GM12878 (cell line): ENCODE measurements at regions not wholly inside any gene's neighbourhood (a gene's known extent, or its start where the extent isn't known, plus 50 kb on each side); places are given as distances from the start of the nearest gene placed in this dataset.

ENCODE experiments used
- HDAC2 ChIP-seq: fragments of 200-600 bp; sonication (generic); IDR thresholded peaks from 2 replicates; pipeline ENCODE4 v1.6.1; 2017
- POLR2A ChIP-seq: IDR thresholded peaks from 2 replicates; pipeline ENCODE4 v1.6.1; 2011; ENCODE audit warnings: low read depth, mild to moderate bottlenecking, low read length
- TF ChIP-seq, protein P1 (sequence below), 3 experiments: IDR thresholded peaks in 2 of 3; conservative IDR thresholded peaks in 1 of 3; 2 replicates each; pipeline ENCODE4 v1.5.1; 2011; ENCODE audit warnings: low read depth in 3 of 3, low read length in 3 of 3, mild to moderate bottlenecking in 3 of 3, control low read depth in 2 of 3, moderate library complexity in 2 of 3, inconsistent platforms in 1 of 3, mixed read lengths in 1 of 3; ENCODE audit not compliant: control insufficient read depth in 2 of 3, insufficient read depth in 1 of 3; ENCODE audit errors: extremely low read depth in 1 of 3

DNA sequence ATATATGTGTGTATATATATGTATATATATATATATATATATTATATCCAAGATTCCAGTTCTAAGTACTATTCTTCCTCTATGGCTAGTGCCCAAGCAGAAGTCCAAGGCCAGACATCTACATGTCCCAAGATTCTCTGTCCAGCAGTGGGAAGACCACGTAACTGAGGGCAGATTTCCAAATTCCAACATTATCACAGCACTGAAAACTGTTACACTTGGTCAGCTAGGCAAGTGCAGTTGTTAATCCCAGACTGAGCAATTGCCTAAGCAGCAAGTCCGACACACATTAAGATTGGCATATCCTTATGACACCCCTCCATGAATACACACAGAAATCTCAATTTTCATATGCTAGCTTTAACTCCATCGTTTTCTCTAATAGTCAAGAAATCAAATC is 1148.5 kb downstream of the IGSF11 start:
- TF ChIP-seq, protein P1, sequence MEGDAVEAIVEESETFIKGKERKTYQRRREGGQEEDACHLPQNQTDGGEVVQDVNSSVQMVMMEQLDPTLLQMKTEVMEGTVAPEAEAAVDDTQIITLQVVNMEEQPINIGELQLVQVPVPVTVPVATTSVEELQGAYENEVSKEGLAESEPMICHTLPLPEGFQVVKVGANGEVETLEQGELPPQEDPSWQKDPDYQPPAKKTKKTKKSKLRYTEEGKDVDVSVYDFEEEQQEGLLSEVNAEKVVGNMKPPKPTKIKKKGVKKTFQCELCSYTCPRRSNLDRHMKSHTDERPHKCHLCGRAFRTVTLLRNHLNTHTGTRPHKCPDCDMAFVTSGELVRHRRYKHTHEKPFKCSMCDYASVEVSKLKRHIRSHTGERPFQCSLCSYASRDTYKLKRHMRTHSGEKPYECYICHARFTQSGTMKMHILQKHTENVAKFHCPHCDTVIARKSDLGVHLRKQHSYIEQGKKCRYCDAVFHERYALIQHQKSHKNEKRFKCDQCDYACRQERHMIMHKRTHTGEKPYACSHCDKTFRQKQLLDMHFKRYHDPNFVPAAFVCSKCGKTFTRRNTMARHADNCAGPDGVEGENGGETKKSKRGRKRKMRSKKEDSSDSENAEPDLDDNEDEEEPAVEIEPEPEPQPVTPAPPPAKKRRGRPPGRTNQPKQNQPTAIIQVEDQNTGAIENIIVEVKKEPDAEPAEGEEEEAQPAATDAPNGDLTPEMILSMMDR (IDR thresholded peaks at IDR 0.05 in 2 of 3, conservative IDR thresholded peaks at IDR 0.05 in 1 of 3; ENCODE audit: control insufficient read depth in 2 of 3, extremely low read depth in 1 of 3, insufficient read depth in 1 of 3, low read depth in 3 of 3, low read length in 3 of 3), result no peak
- TF ChIP-seq HDAC2, result no peak
- no peak for TF ChIP-seq POLR2A
